B cell (primary cell): ENCODE measurements at regions not wholly inside any gene's neighbourhood (a gene's known extent, or its start where the extent isn't known, plus 50 kb on each side); places are given as distances from the start of the nearest gene placed in this dataset.

Source experiments
- CTCF ChIP-seq: fragments of 200-600 bp; IDR thresholded peaks from one replicate; pipeline ENCODE4 v1.8.0; 2022; ENCODE audit warnings: antibody characterized with exemption, mild to moderate bottlenecking
- EZH2 ChIP-seq: IDR thresholded peaks from 2 replicates; pipeline ENCODE4 v1.6.1; 2012; ENCODE audit warnings: borderline replicate concordance, low read depth, mild to moderate bottlenecking, moderate library complexity, low read length; ENCODE audit not compliant: insufficient read depth, poor library complexity, severe bottlenecking

GRCh38 chr7:83836028-83836427 is 187.1 kb upstream of the SEMA3E start:
- TF ChIP-seq EZH2 (no peak), CTCF (no peak)
